Endodermal cell (in vitro differentiated cells): ENCODE measurements at regions not wholly inside any gene's neighbourhood (a gene's known extent, or its start where the extent isn't known, plus 50 kb on each side); places are given as distances from the start of the nearest gene placed in this dataset.

ENCODE experiments used
- DNase-seq: peaks from one replicate; pipeline ENCODE4 v3.0.0-alpha.2; 2017
- H3K27ac ChIP-seq: 2 replicates; pipeline ENCODE4 v1.5.1; 2013; ENCODE audit warnings: mild to moderate bottlenecking, low read depth, low read length, moderate library complexity
- H3K27me3 ChIP-seq: 2 replicates; pipeline ENCODE4 v1.6.1; 2013; ENCODE audit warnings: mild to moderate bottlenecking, low read length, moderate library complexity; ENCODE audit not compliant: insufficient read depth, control insufficient read depth, poor library complexity, severe bottlenecking
- H3K36me3 ChIP-seq: 2 replicates; pipeline ENCODE4 v1.7.0; 2013; ENCODE audit warnings: mild to moderate bottlenecking, low read length, moderate library complexity; ENCODE audit not compliant: control insufficient read depth, insufficient read depth
- H3K4me1 ChIP-seq: one replicate; pipeline ENCODE4 v1.7.0; 2013; ENCODE audit warnings: low read length; ENCODE audit not compliant: control insufficient read depth, insufficient read depth
- H3K4me3 ChIP-seq: 2 replicates; pipeline ENCODE4 v1.5.1; 2013; ENCODE audit warnings: mild to moderate bottlenecking, low read length, moderate library complexity
- H3K9ac ChIP-seq: 2 replicates; pipeline ENCODE4 v1.6.1; 2013; ENCODE audit warnings: mild to moderate bottlenecking, low read length, moderate library complexity; ENCODE audit not compliant: poor library complexity, severe bottlenecking; ENCODE audit errors: extremely low read depth
- H3K9me3 ChIP-seq: 2 replicates; pipeline ENCODE4 v1.6.1; 2013; ENCODE audit warnings: mild to moderate bottlenecking, low read length, moderate library complexity; ENCODE audit not compliant: control insufficient read depth
- H3K27ac Mint-ChIP-seq: 2 replicates; pipeline ENCODE4 v1.8.0; 2020; ENCODE audit warnings: mixed read lengths
- H3K27me3 Mint-ChIP-seq: 2 replicates; pipeline ENCODE4 v1.8.0; 2021; ENCODE audit warnings: mild to moderate bottlenecking, mixed read lengths; ENCODE audit not compliant: insufficient read depth
- H3K36me3 Mint-ChIP-seq: 2 replicates; pipeline ENCODE4 v1.8.0; 2020; ENCODE audit warnings: low read depth, mixed read lengths
- H3K4me1 Mint-ChIP-seq: 2 replicates; pipeline ENCODE4 v1.8.0; 2020; ENCODE audit warnings: mixed read lengths
- H3K4me3 Mint-ChIP-seq: 2 replicates; pipeline ENCODE4 v1.8.0; 2020; ENCODE audit warnings: mild to moderate bottlenecking, moderate library complexity, mixed read lengths
- H3K9me3 Mint-ChIP-seq: 2 replicates; pipeline ENCODE4 v1.8.0; 2020; ENCODE audit warnings: mild to moderate bottlenecking, mixed read lengths
- CTCF ChIP-seq: fragments of 200-600 bp; sonication (generic); conservative IDR thresholded peaks from 2 replicates; pipeline ENCODE4 v1.5.0; 2021; ENCODE audit warnings: antibody characterized with exemption, mild to moderate bottlenecking
- WGBS, 2 experiments: methylation state at CpG; one replicate each; pipeline versions ENCODE4 v1.1.5 to v1.1.7; 2013; ENCODE audit warnings: missing lambda C conversion rate in 2 of 2, mixed read lengths in 1 of 2; ENCODE audit not compliant: insufficient coverage in 1 of 2, insufficient read length in 1 of 2; 5-methylcytosine and 5-hydroxymethylcytosine counted together

GRCh38 chr2:222360146-222360545 is 61.3 kb upstream of the PAX3 start:
- Histone ChIP-seq H3K4me1 (no peaks in the 10 kb centered on the region), H3K27me3 (no peaks in the 10 kb centered on the region), H3K36me3 (no peaks in the 10 kb centered on the region), H3K27ac (no peak overlapping the region), H3K4me3 (no peak overlapping the region), H3K9me3 (no peaks in the 10 kb centered on the region), H3K9ac (no peak overlapping the region)
- no peaks in the 10 kb centered on the region for H3K9me3 Mint-ChIP-seq
- H3K4me1 Mint-ChIP-seq, result peaks cover 3% of the 10 kb centered on the region
- TF ChIP-seq CTCF, result no peak
- no peaks in the 10 kb centered on the region for H3K36me3 Mint-ChIP-seq
- no peak overlapping the region for H3K4me3 Mint-ChIP-seq
- peaks cover 9% of the 10 kb centered on the region for H3K27me3 Mint-ChIP-seq
- DNase-seq, result no peak
- no peak overlapping the region for H3K27ac Mint-ChIP-seq
- WGBS, 2 experiments, result 89 to 100% methylated on average over 4 of the region's 4 CpGs

- Histone ChIP-seq H3K4me1 (no peaks in the 10 kb centered on the region), H3K9ac (no peak overlapping the region), H3K36me3 (no peaks in the 10 kb centered on the region), H3K4me3 (no peak overlapping the region), H3K27me3 (no peaks in the 10 kb centered on the region), H3K27ac (no peak overlapping the region), H3K9me3 (no peaks in the 10 kb centered on the region)
- Mint-ChIP-seq H3K27me3 (peaks cover 7% of the 10 kb centered on the region), H3K4me1 (peaks cover 3% of the 10 kb centered on the region), H3K36me3 (no peaks in the 10 kb centered on the region), H3K4me3 (no peak overlapping the region), H3K9me3 (no peaks in the 10 kb centered on the region), H3K27ac (no peak overlapping the region)
- 100% methylated on average over 1 of the region's 1 CpG for WGBS, 2 experiments
- DNase-seq, result no peak
- TF ChIP-seq CTCF, result no peak
These were observed 62.2 kb upstream of the PAX3 start for GRCh38 chr2:222360997-222361396.

DNA sequence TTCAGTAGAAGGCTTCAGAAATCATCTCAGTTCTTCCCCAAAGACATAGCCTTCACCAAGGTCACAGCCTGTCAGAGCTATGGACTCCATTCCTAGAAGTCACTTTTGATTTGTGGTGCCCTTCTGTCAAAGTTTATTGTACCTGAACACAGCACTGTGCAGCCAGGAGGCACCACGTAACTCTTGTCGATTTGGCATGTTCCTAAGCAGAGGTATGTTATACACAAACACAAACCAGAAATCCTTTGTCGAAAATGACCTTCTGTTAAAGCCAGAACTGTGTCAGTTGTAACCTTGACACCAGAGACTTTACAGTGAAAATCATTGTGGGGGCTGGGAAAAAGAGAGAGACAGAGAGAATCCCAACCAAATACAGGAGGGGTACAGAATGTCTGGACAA is 62.6 kb upstream of the SGPP2 start:
- 92 to 100% methylated on average over 2 to 3 of the region's 3 CpGs for WGBS, 2 experiments
- no peak overlapping the region for H3K9ac ChIP-seq
- no peak for TF ChIP-seq CTCF
- Mint-ChIP-seq H3K27me3 (peaks cover 10% of the 10 kb centered on the region), H3K27ac (no peak overlapping the region), H3K4me3 (no peak overlapping the region), H3K36me3 (no peaks in the 10 kb centered on the region), H3K9me3 (no peaks in the 10 kb centered on the region), H3K4me1 (peaks cover 3% of the 10 kb centered on the region)
- no peaks in the 10 kb centered on the region for H3K27me3 ChIP-seq
- H3K4me1 ChIP-seq, result no peaks in the 10 kb centered on the region
- no peaks in the 10 kb centered on the region for H3K9me3 ChIP-seq
- DNase-seq, result no peak
- H3K27ac ChIP-seq, result no peak overlapping the region
- no peak overlapping the region for H3K4me3 ChIP-seq
- no peaks in the 10 kb centered on the region for H3K36me3 ChIP-seq
